ENCODE measurements at regions not wholly inside any gene's neighbourhood (a gene's known extent, or its start where the extent isn't known, plus 50 kb on each side); places are given as distances from the start of the nearest gene placed in this dataset.
A peak's percentile ranks its signal among the peaks of the same experiment; 100 is the strongest.

DNA sequence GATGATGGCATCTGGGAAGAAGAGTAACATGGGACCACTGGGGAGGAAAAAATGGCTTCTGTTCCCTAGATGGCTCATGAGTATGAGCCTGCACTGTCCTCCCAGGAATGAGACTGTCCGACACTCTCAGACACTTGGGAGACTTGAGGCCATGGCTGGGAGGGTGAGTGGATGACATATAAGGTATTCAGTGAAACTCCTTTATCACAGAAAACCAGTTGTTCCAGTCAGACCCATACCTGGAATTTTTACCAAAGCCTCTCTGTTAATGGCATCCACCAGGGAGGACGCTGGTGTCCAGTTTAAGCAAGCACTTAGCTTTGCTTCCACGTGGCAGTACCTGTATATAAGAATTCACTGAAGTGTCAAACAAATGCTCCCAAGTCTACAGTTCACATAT, 116.7 kb upstream of the C10orf90 start:
- FAIRE-seq = no peak

DNA sequence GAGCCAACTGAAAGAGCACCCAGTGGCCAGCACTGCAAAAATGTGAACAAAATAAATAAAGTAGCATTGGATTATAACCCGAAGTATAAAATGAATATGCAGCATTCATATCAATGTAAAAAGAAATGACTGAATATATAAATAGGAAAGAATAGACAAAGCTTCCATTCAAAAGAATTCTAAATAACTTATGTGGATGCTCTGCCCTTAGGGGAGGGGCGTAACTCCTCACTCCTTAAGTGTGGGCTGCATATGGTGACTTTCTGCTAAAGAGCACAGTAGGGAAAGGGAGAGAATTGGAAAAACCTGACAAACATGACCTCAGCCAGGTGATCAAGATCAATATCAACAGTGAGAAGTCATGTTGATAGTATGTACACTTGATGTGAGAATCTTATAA, 109.9 kb upstream of the DOCK1 start:
- no peak for FAIRE-seq

DNA sequence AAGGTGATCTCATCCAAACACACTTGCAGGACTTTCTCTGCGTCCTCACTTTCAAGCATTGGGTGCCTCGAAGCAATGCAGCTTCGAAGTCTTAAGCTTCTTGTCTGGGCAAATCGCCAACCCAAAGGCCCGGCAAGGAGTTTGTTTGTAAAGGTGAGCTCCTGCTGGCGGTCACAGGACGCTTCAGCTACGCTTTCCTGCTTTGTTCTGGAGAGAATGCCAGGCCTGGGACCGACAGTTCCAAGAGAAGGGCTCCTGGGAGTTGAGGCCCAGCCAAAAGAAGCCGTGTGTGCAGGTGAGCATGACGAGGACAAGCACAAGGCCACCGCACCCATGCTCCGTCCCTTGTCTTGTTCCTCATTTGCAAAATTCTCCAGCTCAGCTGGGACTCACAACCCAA, 106.6 kb upstream of the DOCK1 start:
- FAIRE-seq = no peak

DNA sequence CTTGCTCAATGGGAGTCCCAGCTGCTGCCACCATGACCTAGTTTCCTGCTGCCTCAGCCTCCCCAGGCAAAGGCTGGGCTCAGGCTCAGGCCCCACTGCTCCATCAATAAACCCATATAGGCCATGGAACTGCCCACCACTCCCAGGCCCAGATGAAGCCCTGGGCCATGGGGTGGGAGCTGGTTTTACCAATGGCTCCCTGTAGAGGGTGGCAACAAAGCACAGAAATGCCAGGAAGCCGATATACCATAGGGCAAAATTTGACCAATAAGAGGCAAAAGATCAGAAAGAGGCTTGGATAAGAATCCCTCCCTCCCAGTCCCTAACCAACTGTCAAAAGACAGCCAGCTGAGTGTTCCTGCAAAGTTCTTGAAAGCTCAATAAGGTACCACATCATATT, 101.8 kb upstream of the DOCK1 start:
- FAIRE-seq = no peak

DNA sequence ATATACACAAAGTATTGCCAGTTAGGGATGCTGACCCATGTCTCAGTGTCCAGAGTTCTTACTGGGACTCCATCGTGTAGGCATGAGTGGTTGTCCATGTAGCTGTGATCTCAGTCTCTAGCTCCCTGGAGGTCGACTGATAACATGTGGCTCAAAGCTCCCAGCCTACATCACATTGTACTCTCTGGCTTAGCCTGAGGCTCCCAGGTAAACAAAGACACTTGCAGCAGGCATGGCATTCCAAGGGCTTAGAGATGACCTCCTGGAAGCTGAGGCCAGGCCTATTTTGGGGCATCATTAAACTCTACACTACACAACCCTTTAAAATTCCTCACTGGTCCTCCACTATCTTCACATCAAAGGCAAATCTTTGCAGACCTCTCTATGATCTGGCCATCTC, 100.8 kb upstream of the DOCK1 start:
- FAIRE-seq = no peak

DNA sequence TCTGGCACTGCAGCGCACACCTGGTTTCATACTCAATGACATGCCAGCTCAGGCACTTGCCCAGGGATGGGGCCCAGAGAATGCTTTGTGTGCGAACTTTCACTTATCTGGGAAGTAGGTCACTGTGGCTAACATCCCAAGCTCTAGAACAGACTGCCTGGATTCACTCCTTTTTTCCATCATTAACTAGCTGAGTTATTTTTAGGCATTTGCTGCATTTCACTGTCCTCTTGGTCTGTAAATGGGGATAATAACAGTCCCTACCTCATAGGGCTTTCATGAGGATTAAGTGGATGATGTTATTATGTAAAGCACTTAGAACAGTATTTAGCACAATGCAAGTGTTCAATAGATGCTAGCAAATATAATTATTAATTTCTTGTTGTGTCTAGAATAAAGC, 98.7 kb upstream of the DOCK1 start:
- peak; percentile 9 for FAIRE-seq

DNA sequence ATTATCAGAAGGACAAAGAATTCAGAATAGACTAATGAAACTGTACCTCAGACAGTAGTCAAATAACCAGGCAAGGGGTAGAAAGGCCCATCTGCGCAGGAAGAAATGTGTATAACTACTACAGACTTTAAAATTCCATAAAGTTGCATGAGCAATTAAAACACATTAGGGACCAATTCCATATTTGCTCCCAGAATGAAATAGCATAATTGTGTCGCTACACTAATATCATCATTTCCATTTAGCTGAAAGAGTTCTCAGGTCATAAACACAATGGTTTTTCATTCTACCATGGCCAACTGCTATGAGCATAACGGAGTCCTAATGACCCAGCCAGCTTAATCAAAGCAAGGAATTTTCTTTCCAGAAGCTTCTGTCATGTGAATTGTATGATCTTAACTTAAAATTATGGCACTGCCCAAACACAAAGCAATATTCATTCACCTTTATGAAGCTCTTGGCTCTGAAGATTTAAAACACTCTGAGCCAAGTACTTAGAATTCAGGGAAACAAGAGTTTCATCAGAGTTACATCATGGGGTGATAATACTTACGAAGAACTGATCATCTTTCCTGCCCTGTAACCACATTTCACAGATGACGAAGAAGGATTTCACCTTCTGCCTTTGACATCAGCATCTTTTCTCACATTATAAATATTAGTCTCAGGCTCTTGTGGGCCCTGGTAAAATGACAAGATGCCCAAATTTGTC, 98.1 kb upstream of the DOCK1 start:
- FAIRE-seq = no peak

DNA sequence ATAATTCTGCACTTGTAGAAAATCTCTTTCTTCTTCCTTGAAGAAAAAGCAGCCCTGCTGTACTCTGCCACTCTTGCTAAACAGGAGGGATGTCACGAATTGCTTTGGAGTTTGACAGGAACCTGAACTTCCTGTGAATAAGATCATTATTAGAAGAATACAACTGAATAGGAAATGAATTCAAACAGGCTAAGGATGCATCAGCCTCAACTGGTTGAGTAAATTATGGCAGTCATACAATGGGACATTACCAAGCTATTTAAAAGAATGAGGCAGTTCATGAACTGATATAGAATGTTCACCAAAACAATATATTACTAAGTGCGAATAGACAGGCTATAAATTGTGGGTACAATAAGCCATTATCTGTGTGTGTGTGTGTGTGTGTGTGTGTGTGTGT, 97.1 kb upstream of the DOCK1 start:
- FAIRE-seq = no peak

DNA sequence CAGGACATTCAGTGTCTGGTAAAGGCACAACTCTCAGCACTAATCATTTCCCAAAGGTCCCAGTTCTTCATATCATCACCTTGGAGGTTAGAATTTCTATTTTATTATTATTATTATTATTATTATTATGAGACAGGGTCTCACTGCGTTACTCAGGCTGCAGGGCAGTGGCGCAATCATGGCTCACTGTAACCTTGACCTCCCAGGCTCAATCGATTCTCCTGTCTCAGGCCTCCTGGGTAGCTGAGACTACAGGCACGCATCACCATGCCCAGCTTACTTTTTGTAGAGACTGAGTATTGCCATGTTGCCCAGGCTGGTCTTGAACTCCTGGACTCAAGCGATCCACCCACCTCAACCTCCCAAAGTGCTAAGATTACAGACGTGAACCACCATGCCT, 91.8 kb upstream of the DOCK1 start:
- FAIRE-seq = no peak

DNA sequence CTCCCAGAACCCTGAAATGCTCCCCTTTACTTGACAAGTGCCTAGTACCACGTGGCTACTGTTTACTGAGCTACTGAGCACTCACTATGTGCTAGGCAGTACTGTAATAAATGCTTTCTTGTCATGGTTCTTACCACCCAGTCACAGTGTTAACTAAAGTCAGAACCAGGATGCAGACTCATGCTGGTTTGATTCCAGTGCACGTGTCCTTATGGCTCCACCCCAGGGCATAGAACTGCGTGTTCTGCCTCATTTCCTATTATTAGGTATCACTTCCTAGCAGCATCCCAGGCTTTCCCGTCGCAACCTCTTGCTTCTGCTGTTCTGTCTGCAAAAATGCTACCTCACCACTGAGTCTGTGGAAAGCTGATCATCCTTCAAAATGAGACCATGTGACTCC, 71.7 kb upstream of the DOCK1 start:
- FAIRE-seq = no peak

DNA sequence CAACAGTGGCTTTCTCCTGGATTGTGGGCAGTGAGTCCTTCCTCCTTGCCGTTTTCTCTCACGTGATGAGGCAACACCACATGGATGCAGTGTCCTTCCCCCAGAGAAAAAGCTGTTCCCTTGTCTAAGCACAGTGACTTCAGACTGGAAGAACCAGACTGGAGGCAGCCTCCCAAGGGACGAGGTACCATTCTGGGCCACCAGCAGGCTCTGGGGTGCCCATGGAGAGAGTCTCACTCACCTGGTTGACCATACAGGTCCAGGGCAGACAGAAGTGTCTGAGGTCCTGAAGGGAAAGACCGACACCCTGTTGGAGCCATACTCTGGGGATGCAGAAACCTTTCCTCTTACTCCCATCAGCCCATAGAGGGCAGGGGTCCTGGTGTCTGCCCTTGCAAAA, 69.2 kb upstream of the DOCK1 start:
- FAIRE-seq = no peak

DNA sequence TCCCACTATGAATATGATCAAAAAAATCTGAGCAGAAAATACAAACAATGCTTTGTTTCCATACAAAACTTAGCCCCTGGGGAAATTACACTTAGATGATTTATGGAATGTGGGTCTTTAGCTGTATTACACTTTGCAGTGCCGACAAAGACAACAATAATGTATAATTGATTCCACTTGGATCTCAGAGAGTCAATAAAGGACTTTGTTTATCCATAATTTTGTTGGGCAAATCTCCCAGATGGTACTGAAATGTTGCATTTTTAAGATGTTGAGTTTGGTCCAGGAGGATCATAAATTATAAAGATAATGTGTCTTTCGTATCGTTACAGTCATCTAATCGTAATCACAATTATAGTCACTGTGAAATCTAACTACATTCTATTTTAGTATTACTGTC, 66.9 kb upstream of the DOCK1 start:
- FAIRE-seq = peak; percentile 62

DNA sequence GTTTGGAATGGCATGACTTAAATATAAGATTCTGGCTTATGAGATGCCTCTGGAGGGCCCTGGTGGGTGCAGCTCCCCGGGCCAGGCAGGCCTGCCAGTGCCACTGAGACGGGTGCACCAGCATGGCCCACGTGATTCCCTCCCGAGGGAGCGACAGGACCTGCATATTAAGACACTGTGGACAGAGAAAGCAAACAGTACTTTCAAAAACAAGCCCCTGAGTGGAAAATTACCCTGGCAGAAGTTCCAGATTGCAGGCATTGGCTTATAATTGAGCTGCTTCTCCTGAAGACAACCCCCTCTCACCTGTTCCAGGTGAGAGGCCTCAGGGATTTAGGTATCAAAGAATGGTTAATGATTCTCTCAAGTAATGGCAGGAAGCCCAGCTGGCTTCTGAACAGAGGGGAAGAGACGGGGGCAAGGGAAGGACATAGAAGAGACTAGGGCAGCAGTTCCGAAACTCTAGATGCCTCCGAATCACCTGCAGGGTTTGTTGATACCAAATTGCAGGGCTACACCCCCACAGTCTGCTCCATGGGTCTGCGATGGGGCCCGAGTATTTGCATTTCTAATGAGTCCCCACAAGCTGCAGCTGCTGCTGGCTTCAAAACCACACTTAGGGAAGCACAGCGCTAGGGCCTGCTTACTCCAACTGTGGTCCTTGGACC, 66.0 kb upstream of the DOCK1 start:
- FAIRE-seq = peak; percentile 96

DNA sequence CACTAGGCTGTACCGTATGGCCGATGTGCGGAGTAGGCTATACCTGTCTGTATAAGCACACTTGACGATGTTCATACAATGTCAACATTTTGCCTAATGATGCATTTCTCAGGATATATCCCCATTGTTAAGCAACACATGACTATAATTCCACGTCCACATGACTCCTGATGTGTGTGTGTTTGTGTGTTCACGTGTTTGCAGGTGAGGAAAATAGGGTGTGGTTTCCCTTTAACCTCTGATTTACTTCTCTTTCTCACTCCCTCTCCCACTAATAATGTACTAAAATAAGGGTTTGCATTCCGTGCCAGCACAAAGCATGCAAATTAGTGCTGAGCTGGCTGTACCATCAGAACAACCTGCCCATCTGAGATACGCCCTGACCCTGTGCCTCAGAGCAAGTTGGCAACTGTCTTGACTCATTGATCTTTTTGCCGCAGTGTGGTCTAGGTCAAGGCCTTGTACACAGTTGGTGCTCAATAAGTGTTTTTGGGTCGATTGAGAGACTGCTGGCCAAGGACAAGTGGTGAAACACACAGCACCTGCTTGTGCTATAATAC, 64.6 kb upstream of the DOCK1 start:
- FAIRE-seq = no peak

DNA sequence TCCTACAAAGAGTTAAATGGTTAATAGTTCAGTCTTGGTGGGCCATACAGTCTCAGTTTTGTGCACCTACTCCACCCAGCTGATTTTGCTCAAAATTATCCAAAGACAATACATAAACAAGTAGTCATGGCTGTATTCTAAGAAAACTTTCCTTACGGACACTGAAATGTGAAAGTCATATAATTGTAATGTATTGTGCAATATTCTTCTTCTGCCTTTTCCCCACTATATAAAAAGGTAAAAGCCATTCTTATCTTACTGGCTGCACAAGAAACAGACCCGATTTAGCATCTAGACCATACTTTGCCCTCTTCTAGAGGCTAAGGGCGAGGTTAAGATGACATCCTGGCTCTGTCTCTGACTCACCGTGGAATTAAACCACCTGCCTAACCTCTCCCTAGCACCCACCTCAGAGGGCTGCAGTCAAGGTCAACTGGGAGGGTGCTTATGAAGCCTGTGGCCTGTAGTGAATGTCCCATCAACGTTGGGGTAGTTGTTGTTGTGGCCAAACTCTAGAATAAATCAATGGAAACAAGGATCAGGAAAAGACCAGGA, 63.8 kb upstream of the DOCK1 start:
- no peak for FAIRE-seq

DNA sequence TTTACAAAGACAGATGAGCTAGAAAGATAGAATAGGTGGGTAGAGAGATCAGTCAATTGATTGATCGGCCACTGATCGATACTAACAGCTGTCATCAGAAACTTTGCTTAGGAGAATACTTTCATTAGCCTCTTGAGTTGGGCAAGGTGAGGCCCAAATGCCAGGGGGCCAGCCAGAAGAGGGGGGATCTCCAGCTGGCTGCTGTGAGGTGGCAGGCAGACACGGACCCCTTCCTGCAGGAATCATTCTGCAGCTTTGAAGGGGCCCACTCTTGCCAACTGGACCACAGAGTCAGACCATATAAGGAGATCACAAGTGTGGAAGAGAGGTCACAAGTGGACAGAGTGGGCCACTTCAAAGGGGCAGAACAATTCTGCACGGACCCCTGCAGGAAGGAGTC, 62.9 kb upstream of the DOCK1 start:
- FAIRE-seq = no peak

DNA sequence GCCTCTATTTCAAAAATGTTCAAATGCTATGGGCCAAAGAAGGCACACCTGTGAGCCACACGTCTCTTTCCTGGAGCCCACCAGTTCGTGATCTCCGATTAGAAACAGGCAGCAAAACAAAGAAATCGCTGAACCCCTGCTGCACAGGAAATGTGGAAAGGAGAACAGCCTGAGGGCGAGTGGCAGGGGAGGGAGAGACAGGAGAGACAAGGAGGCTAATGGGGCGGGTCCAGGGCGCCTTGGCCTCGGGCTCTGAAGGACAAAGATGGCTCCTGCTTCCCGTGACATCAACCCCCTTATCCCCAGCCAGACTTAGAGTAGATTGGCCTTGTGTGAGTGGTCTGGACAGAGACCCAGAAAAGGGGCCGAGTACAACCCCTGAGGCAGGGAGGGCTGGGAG, 62.4 kb upstream of the DOCK1 start:
- no peak for FAIRE-seq

DNA sequence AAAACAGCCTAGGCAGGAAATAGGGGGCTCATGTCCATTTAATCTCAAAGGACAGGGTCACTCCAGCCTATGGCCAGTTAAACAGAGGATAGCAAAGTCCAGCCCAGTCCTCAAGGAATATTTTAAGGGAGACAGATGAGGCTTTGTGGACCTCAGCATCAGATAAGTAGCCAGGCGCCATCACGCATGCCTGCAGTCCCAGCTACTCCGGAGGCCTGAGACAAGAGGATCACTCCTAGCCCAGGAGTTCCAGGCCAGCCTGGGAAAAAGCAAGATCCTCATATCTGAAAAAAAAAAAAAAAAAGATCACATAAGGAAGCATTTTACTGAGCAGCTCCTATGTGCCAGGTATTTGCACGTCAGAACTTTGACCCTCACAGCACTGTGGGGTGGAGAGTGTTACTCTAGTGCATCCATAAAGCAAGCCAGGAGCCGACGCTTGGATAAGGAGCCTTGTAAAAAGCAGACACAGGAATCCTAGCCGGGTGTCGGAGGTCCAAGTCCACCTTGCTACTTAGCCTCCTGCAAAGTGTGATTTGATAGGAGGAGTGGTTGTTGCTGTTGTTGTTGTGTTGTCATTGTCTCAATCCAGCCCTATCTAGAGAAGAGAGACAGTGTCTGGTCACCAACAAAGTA, 61.8 kb upstream of the DOCK1 start:
- no peak for FAIRE-seq

DNA sequence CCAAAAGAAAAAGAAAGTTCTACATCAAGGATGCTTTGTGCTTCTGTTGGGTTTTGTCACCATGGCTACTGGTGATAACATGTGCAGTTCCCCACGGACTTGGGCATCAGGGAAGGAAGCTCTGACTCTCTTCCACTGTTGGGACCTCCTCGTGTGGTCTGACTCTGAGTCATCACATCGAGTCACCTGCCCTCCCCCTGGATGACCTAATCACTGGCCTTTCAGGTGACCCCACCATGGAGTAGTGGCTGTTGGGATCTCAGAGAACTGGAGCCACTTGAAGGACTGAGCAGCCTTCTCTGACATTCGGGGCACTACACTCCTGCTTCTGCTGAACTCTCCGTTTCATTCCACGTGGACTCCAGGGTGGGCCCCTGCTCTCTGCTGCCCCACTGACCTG, 60.8 kb upstream of the DOCK1 start:
- no peak for FAIRE-seq

DNA sequence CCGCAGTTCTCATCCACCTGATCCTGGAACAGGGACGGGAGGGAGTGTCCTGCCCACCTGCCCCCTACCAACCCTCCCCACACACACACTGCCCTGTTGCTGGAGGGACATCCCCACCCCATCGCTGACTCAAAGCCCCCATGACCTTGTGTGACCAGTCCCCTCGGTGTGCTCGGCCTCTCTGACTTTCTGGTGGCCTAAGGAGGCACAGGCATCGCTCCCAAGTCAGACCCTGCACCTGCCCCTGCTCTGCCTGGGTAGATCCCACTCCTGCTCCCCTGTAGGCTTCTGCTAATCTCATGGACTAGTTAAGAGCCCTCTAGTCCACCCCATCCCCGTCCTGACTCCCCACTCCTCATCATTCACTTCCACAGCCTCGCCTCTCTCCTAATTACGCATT, 58.8 kb upstream of the DOCK1 start:
- no peak for FAIRE-seq

DNA sequence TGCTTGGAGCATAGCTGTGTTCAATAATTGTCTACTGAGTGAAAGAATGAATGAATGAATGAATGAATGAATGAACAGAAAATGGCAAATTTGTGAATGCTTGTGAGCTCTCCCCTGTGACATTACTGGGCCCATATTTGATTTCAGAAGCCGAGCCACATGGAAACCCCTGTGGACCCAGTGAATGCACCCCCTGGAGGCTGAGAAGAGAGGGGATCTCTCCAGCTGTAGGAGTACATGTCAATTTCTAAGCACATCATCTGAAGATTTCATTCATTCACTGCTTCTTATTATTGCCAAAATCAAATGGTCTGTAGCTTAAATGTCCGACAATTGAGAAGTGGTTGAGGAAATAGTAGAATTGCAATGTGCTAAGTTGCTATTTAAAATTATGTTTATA, 58.3 kb upstream of the DOCK1 start:
- FAIRE-seq = no peak

DNA sequence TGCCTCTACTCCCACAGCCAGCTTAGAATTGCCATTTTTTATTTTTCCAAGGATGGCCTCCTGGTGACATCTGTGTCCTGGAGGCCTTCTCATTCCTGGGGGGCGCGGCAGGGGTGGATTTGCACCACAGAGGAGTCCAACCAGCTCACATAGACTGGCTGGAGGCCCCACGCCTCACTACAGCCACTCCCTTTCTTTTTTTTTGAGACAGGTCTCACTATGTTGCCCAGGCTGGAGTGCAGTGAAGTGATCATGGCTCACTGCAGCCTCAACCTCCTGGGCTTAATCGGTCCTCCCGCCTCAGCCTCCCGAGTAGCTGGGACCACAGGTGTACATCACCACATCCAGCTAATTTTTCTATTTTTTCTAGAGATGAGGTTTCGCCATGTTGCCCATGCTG, 57.6 kb upstream of the DOCK1 start:
- FAIRE-seq = no peak

DNA sequence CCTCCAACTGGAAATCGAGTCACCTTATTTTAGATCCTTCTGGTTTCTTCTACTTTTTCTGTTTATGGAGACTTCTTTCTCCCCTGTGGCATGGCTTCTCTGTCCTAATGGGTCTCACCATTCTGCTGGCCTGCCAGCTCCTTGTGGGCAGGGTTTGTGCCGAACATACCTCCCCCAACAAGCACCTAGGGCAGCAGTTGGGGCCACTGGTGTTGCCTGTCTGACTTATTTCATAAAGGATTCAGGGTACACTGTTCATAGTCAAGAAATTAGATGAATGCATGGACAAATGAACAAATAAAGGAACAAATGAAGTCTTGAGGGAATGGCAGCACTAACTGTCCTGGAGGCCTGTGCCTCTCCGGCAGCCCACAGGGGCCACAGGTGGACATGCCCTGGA, 55.6 kb upstream of the DOCK1 start:
- FAIRE-seq = no peak

All from islet of Langerhans (tissue), 1 donor.